DOHH2 (cell line): ENCODE measurements at regions not wholly inside any gene's neighbourhood (a gene's known extent, or its start where the extent isn't known, plus 50 kb on each side); places are given as distances from the start of the nearest gene placed in this dataset.
A peak's percentile ranks its signal among the peaks of the same experiment; 100 is the strongest.

Experiments
- H3F3A ChIP-seq: fragments of 200-600 bp; sonication (generic), shearing (Covaris generic); 2 replicates; pipeline ENCODE4 v1.6.0; 2016; ENCODE audit warnings: antibody characterized with exemption, mild to moderate bottlenecking; ENCODE audit not compliant: control insufficient read depth, insufficient read depth
- H3K27ac ChIP-seq: fragments of 200-600 bp; sonication (generic); 2 replicates; pipeline ENCODE4 v1.5.1; 2014; ENCODE audit warnings: low read depth, mild to moderate bottlenecking, low read length, moderate library complexity
- H3K27me3 ChIP-seq: fragments of 200-600 bp; sonication (generic); 2 replicates; pipeline ENCODE4 v1.6.1; 2014; ENCODE audit warnings: mild to moderate bottlenecking, low read length, mixed read lengths; ENCODE audit not compliant: control insufficient read depth
- H3K36me3 ChIP-seq: fragments of 200-600 bp; sonication (generic); 2 replicates; pipeline ENCODE4 v1.6.1; 2014; ENCODE audit warnings: mild to moderate bottlenecking, low read length, moderate library complexity, mixed read lengths; ENCODE audit not compliant: control insufficient read depth
- H3K4me1 ChIP-seq: fragments of 200-600 bp; sonication (generic); 2 replicates; pipeline ENCODE4 v1.6.1; 2014; ENCODE audit warnings: mild to moderate bottlenecking, low read length, mixed read lengths; ENCODE audit not compliant: control insufficient read depth
- H3K4me2 ChIP-seq: fragments of 200-600 bp; sonication (generic); 2 replicates; pipeline ENCODE4 v1.6.0; 2014; ENCODE audit warnings: mild to moderate bottlenecking, low read length, moderate library complexity
- H3K4me3 ChIP-seq: fragments of 200-600 bp; sonication (generic); 2 replicates; pipeline ENCODE4 v1.5.1; 2014; ENCODE audit warnings: mild to moderate bottlenecking, low read length, mixed read lengths
- H3K79me2 ChIP-seq: fragments of 200-600 bp; sonication (generic); 2 replicates; pipeline ENCODE4 v1.6.1; 2014; ENCODE audit warnings: mild to moderate bottlenecking, low read length, mixed read lengths; ENCODE audit not compliant: control insufficient read depth
- H3K9me2 ChIP-seq: fragments of 200-600 bp; sonication (generic); replicated peaks from 2 replicates; pipeline ENCODE4 v1.6.1; 2014; ENCODE audit warnings: mild to moderate bottlenecking, low read length, mixed read lengths; ENCODE audit not compliant: control insufficient read depth
- H3K9me3 ChIP-seq: fragments of 200-600 bp; sonication (generic); 2 replicates; pipeline ENCODE4 v1.6.1; 2014; ENCODE audit warnings: antibody characterized with exemption, low read length, mixed read lengths; ENCODE audit not compliant: control insufficient read depth, insufficient read depth
- H4K20me1 ChIP-seq: fragments of 200-600 bp; sonication (generic); 2 replicates; pipeline ENCODE4 v1.6.0; 2014; ENCODE audit warnings: low read depth, mild to moderate bottlenecking, antibody characterized with exemption, low read length, moderate library complexity; ENCODE audit not compliant: control insufficient read depth, insufficient read depth
- EZH2phosphoT487 ChIP-seq: fragments of 200-600 bp; sonication (generic); IDR thresholded peaks from 2 replicates; pipeline ENCODE4 v1.6.1; 2017; ENCODE audit warnings: borderline replicate concordance, mild to moderate bottlenecking, antibody characterized with exemption, low read length, moderate library complexity, mixed read lengths
- TF ChIP-seq, protein P1 (sequence below): fragments of 200-600 bp; sonication (generic); IDR thresholded peaks from one replicate; pipeline ENCODE4 v1.5.1; 2014; ENCODE audit warnings: antibody characterized with exemption, mild to moderate bottlenecking, low read depth, low read length; ENCODE audit not compliant: poor library complexity, severe bottlenecking

DNA sequence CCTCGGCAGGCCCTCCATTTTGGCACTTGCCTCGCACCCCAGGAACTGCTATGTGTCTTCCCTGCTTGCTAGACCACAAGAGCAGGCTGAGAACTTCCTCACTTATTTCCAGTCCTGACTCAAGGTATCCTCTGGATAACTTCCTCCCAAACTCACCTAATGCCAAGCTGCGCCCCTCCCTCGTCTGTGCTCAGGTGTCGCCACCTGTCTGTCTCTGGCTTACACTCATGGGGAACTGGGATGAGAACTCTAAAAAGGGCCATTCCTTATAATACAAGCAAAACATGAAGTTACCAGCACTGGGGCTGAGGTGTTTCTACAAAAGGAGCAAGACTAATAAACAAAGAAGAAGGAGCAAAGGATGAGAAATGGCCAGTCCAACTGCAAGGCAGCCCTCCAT is 191.5 kb upstream of the RMP24 start:
- Histone ChIP-seq H3K36me3 (no peaks in the 10 kb centered on the region), H3K4me2 (no peak overlapping the region), H4K20me1 (no peaks in the 10 kb centered on the region), H3K9me2 (no peaks in the 10 kb centered on the region), H3F3A (no peaks in the 10 kb centered on the region), H3K4me3 (no peak overlapping the region), H3K27ac (no peak overlapping the region), H3K4me1 (peaks cover 3% of the 10 kb centered on the region; the same call in 1 of the 2 replicates), H3K9me3 (no peaks in the 10 kb centered on the region), H3K27me3 (no peaks in the 10 kb centered on the region; the same call in 1 of the 2 replicates), H3K79me2 (no peaks in the 10 kb centered on the region)
- TF ChIP-seq, protein P1, sequence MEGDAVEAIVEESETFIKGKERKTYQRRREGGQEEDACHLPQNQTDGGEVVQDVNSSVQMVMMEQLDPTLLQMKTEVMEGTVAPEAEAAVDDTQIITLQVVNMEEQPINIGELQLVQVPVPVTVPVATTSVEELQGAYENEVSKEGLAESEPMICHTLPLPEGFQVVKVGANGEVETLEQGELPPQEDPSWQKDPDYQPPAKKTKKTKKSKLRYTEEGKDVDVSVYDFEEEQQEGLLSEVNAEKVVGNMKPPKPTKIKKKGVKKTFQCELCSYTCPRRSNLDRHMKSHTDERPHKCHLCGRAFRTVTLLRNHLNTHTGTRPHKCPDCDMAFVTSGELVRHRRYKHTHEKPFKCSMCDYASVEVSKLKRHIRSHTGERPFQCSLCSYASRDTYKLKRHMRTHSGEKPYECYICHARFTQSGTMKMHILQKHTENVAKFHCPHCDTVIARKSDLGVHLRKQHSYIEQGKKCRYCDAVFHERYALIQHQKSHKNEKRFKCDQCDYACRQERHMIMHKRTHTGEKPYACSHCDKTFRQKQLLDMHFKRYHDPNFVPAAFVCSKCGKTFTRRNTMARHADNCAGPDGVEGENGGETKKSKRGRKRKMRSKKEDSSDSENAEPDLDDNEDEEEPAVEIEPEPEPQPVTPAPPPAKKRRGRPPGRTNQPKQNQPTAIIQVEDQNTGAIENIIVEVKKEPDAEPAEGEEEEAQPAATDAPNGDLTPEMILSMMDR, result no peak
- no peak for TF ChIP-seq EZH2phosphoT487

DNA sequence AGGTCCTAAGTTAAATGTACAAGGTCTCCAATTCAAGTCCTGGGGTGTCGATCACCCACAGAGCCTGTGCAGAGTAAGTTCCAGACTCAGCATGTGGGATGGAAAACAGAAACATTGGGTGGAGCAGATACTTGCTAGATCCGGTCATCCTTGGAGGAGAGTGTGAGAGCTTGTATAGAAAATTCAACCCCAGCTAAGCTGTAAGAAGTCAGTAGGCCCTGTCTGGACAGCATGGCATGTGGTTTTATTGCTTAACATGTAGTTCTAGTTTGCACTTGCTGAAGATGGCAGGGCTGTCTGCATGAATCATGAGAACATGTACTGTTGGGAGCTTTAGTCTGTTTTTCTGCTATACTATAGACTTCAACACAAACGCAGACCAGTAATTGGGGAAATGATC is 189.6 kb upstream of the RMP24 start:
- Histone ChIP-seq H3K36me3 (no peaks in the 10 kb centered on the region), H4K20me1 (no peaks in the 10 kb centered on the region), H3K79me2 (no peaks in the 10 kb centered on the region), H3K4me3 (no peak overlapping the region), H3K4me1 (peaks cover 14% of the 10 kb centered on the region), H3F3A (no peaks in the 10 kb centered on the region), H3K4me2 (no peak overlapping the region), H3K9me3 (no peaks in the 10 kb centered on the region), H3K9me2 (no peaks in the 10 kb centered on the region), H3K27me3 (no peaks in the 10 kb centered on the region; the same call in 1 of the 2 replicates), H3K27ac (no peak overlapping the region)
- TF ChIP-seq, protein P1, result no peak
- no peak for TF ChIP-seq EZH2phosphoT487

DNA sequence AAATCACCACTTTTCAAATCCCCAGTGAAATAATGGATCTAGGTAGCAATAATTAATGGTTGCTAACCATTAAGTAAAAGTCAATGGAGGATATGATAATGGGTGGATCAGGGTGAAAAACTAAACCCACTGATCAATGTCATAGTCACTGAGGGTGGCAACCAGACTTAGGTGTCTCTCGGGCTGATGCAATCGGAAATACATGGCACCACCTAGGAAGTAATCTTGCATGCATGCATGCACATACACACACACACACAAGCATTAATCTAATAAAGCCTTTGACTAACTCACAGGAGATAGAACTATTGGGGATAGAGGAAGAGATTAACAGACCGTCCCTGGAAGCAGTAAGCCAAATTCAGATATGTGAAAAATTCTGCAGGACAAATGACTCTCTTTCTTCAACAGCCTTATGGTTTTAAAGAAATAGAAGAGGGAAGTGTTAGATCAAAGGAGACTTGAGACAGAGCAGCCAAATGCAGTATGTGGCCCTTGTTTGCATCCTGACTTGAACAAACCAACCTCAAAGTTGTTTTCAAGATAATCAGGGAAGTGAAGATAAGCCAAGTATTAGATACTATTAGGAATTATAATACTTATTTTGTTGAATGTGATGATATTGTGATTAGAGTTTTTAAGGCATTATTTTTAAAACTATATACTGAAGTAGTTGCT is 186.0 kb upstream of the RMP24 start:
- H3K4me2 ChIP-seq, result peak overlapping the region; percentile 38
- TF ChIP-seq EZH2phosphoT487, result no peak
- TF ChIP-seq, protein P1, result no peak

More for the DNA sequence above, 186.0 kb upstream of the RMP24 start:
- no peaks in the 10 kb centered on the region for H3K36me3 ChIP-seq
- H3F3A ChIP-seq, result no peaks in the 10 kb centered on the region
- H3K27ac ChIP-seq, result no peak overlapping the region
- no peaks in the 10 kb centered on the region for H3K27me3 ChIP-seq
- H3K79me2 ChIP-seq, result no peaks in the 10 kb centered on the region
- no peaks in the 10 kb centered on the region for H3K9me3 ChIP-seq
- H4K20me1 ChIP-seq, result no peaks in the 10 kb centered on the region
- H3K4me3 ChIP-seq, result peak overlapping the region; percentile 17
- H3K4me1 ChIP-seq, result peaks cover 14% of the 10 kb centered on the region
- no peaks in the 10 kb centered on the region for H3K9me2 ChIP-seq
